HEK293 (cell line): ENCODE measurements at regions not wholly inside any gene's neighbourhood (a gene's known extent, or its start where the extent isn't known, plus 50 kb on each side); places are given as distances from the start of the nearest gene placed in this dataset.
"Not testable (repeated sequence)": the region's sequence is repeated elsewhere in the genome, so short reads cannot be mapped to it uniquely, and the experiment has no call there.

Experiments
- CTCF ChIA-PET: fragments of 350-600 bp; formaldehyde crosslinking; extraction: SDS; loops from one replicate; lab custom pipeline; 2021; ENCODE audit warnings: antibody characterized with exemption; lab: Yijun Ruan, JAX
- POLR2A ChIA-PET: fragments of 300-600 bp; formaldehyde crosslinking; extraction: SDS; loops from one replicate; lab custom pipeline; 2020; ENCODE audit warnings: antibody characterized with exemption, inconsistent platforms; lab: Yijun Ruan, JAX
- H3K27ac ChIP-seq: fragments of 200-500 bp; sonication (Bioruptor generic); 2 replicates; pipeline ENCODE4 v1.5.1; 2014; ENCODE audit warnings: low read depth, low read length, control low read depth, inconsistent platforms; ENCODE audit errors: extremely low read depth
- H3K36me3 ChIP-seq, 2 experiments: fragments of 200-500 bp in 1 of 2; sonication (Bioruptor generic) in 1 of 2; 1 replicate in 1 of 2; 2 replicates in 1 of 2; pipeline ENCODE4 v1.5.1; 2014 to 2017; ENCODE audit warnings: inconsistent platforms in 2 of 2, low read length in 2 of 2; ENCODE audit not compliant: control insufficient read depth in 2 of 2, insufficient read depth in 1 of 2
- H3K4me1 ChIP-seq: fragments of 200-500 bp; sonication (Bioruptor generic); 2 replicates; pipeline ENCODE4 v1.5.1; 2014; ENCODE audit warnings: mild to moderate bottlenecking, low read length, inconsistent platforms; ENCODE audit not compliant: control insufficient read depth, insufficient read depth
- H3K4me3 ChIP-seq: 2 replicates; pipeline ENCODE4 v1.5.1; 2011; ENCODE audit warnings: low read depth, mild to moderate bottlenecking, control low read depth, low read length, moderate library complexity
- H3K9me3 ChIP-seq: fragments of 200-500 bp; sonication (Bioruptor generic); 2 replicates; pipeline ENCODE4 v1.5.1; 2014; ENCODE audit warnings: low read depth, low read length, inconsistent platforms; ENCODE audit not compliant: control insufficient read depth, insufficient read depth
- FEZF1 ChIP-seq: fragments of 450-650 bp; formaldehyde crosslinking; IDR thresholded peaks from 2 replicates; pipeline ENCODE4 v1.5.1; 2016; ENCODE audit warnings: missing biosample characterization, missing genetic modification characterization
- GLIS1 ChIP-seq: fragments of 450-650 bp; formaldehyde crosslinking; IDR thresholded peaks from 2 replicates; pipeline ENCODE4 v1.5.1; 2016; ENCODE audit warnings: missing biosample characterization, missing genetic modification characterization
- PRDM6 ChIP-seq: fragments of 450-650 bp; formaldehyde crosslinking; IDR thresholded peaks from 2 replicates; pipeline ENCODE4 v1.5.1; 2017; ENCODE audit warnings: missing biosample characterization, missing genetic modification characterization
- TCF7L2 ChIP-seq: IDR thresholded peaks from 2 replicates; pipeline ENCODE4 v1.6.1; 2011; ENCODE audit warnings: low read depth, mild to moderate bottlenecking, inconsistent platforms, low read length, moderate library complexity, borderline replicate concordance
- ZNF214 ChIP-seq: fragments of 450-650 bp; formaldehyde crosslinking; IDR thresholded peaks from 2 replicates; pipeline ENCODE4 v1.5.1; 2017; ENCODE audit warnings: missing biosample characterization, mild to moderate bottlenecking, missing genetic modification characterization, borderline replicate concordance
- ZNF248 ChIP-seq: fragments of 450-650 bp; formaldehyde crosslinking; IDR thresholded peaks from 2 replicates; pipeline ENCODE4 v1.5.1; 2017; ENCODE audit warnings: missing biosample characterization, missing genetic modification characterization
- ZNF280D ChIP-seq: fragments of 450-650 bp; formaldehyde crosslinking; IDR thresholded peaks from 2 replicates; pipeline ENCODE4 v1.5.1; 2016; ENCODE audit warnings: missing biosample characterization, missing genetic modification characterization
- ZNF391 ChIP-seq: fragments of 450-650 bp; formaldehyde crosslinking; IDR thresholded peaks from 2 replicates; pipeline ENCODE4 v1.5.1; 2016; ENCODE audit warnings: low read depth, missing biosample characterization, missing genetic modification characterization, borderline replicate concordance
- ZNF558 ChIP-seq: fragments of 450-650 bp; formaldehyde crosslinking; IDR thresholded peaks from 2 replicates; pipeline ENCODE4 v1.5.1; 2016; ENCODE audit warnings: missing biosample characterization, missing genetic modification characterization
- TF ChIP-seq, protein P1 (sequence below): fragments of 450-650 bp; formaldehyde crosslinking; IDR thresholded peaks from 2 replicates; pipeline ENCODE4 v1.5.1; 2017; ENCODE audit warnings: missing biosample characterization, missing genetic modification characterization

DNA sequence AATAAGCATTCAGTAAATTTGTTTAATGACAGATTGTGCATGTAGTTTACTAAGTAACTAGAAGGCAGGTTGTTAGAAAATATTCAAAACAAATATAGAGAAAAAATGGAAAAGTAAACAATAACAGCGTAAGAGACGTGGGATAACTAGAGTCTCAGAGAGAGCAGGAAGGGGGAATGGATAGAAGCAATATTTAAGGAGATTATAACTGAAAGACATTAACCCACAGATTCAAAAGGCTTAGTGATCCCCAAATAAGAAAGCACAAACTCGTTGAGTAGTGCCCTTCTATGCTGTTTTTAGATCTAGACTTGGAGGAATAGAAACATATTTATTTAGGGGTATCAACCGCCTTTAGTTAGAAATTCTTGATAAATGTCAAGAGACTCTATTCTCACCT lies 169.7 kb upstream of the RGS6 start:
- Histone ChIP-seq H3K4me3 (no peak overlapping the region), H3K36me3 (no peaks in the 10 kb centered on the region), H3K27ac (no peak overlapping the region), H3K9me3 (no peaks in the 10 kb centered on the region), H3K4me1 (no peaks in the 10 kb centered on the region)
- no peak for TF ChIP-seq ZNF280D
- TF ChIP-seq ZNF558, result peak; percentile 95
- ChIA-PET CTCF (no interaction called here), POLR2A (no interaction called here)

GRCh38 chr14:71764701-71765382 lies 167.4 kb upstream of the RGS6 start:
- ChIA-PET POLR2A (no interaction called here), CTCF (interaction anchor here (0.7 to 0.9 kb wide), 2 partner anchors 12 to 90 kb away, joined by 3 read pairs; no protein-coding TSS in a partner anchor)
- Histone ChIP-seq H3K27ac (no peak overlapping the region), H3K36me3 (no peaks in the 10 kb centered on the region), H3K4me1 (no peaks in the 10 kb centered on the region), H3K4me3 (no peak overlapping the region), H3K9me3 (no peaks in the 10 kb centered on the region)
- TF ChIP-seq FEZF1 (tag by site-specific recombination) (peak; percentile 33; the same call in 1 of the 2 replicates), PRDM6 (tag by site-specific recombination) (no peak)

GRCh38 chr14:71765505-71765904 lies 166.7 kb upstream of the RGS6 start:
- H3K9me3 ChIP-seq, result no peaks in the 10 kb centered on the region
- no peak overlapping the region for H3K27ac ChIP-seq
- ChIA-PET CTCF (no interaction called here), POLR2A (no interaction called here)
- H3K4me1 ChIP-seq, result no peaks in the 10 kb centered on the region
- H3K36me3 ChIP-seq, result no peaks in the 10 kb centered on the region
- TF ChIP-seq, protein P1, sequence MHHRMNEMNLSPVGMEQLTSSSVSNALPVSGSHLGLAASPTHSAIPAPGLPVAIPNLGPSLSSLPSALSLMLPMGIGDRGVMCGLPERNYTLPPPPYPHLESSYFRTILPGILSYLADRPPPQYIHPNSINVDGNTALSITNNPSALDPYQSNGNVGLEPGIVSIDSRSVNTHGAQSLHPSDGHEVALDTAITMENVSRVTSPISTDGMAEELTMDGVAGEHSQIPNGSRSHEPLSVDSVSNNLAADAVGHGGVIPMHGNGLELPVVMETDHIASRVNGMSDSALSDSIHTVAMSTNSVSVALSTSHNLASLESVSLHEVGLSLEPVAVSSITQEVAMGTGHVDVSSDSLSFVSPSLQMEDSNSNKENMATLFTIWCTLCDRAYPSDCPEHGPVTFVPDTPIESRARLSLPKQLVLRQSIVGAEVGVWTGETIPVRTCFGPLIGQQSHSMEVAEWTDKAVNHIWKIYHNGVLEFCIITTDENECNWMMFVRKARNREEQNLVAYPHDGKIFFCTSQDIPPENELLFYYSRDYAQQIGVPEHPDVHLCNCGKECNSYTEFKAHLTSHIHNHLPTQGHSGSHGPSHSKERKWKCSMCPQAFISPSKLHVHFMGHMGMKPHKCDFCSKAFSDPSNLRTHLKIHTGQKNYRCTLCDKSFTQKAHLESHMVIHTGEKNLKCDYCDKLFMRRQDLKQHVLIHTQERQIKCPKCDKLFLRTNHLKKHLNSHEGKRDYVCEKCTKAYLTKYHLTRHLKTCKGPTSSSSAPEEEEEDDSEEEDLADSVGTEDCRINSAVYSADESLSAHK (tag by site-specific recombination), result peak; percentile 42; the same call in 1 of the 2 replicates
- TF ChIP-seq ZNF391, result no peak
- H3K4me3 ChIP-seq, result no peak overlapping the region

DNA sequence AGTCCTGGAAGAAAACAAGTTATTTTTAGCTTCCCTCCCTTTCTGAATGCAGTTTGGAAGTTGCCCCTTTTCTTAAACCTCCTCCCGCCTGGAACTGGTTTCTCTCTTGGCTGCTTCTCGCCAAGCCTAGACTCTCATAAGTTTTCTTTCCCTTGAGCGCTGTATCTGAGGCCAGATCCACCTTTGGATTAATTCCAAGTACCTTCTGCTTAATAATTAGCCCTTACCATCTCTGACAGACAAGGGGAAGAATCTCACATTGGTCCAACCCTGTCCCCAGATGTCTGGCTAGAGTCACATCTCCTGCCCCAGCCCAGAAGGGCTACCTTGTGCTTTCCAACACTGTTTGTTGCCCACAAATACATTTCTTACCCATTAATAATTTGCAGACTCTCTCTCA lies 161.8 kb upstream of the RGS6 start:
- H3K9me3 ChIP-seq, result no peaks in the 10 kb centered on the region; the same call in 1 of the 2 replicates
- TF ChIP-seq ZNF248 (tag by site-specific recombination) (no peak), ZNF214 (tag by site-specific recombination) (no peak), TCF7L2 (no peak), GLIS1 (no peak)
- CTCF ChIA-PET, result no interaction called here
- no peaks in the 10 kb centered on the region for H3K36me3 ChIP-seq
- no peak overlapping the region for H3K27ac ChIP-seq
- POLR2A ChIA-PET, result no interaction called here
- no peak overlapping the region for H3K4me3 ChIP-seq
- no peaks in the 10 kb centered on the region for H3K4me1 ChIP-seq

- POLR2A ChIA-PET, H3K36me3 ChIP-seq, H3K4me1 ChIP-seq, H3K4me3 ChIP-seq, H3K9me3 ChIP-seq, H3K27ac ChIP-seq: not testable (repeated sequence)
- CTCF ChIA-PET, result interaction anchor here (0.7 to 1.1 kb wide), 2 partner anchors 11 to 338 kb away, joined by 3 to 4 read pairs; no protein-coding TSS in a partner anchor
These were observed 160.8 kb upstream of the RGS6 start for GRCh38 chr14:71771421-71771820.

- H3K4me3 ChIP-seq, POLR2A ChIA-PET, H3K36me3 ChIP-seq, H3K9me3 ChIP-seq, H3K27ac ChIP-seq, H3K4me1 ChIP-seq: not testable (repeated sequence)
- CTCF ChIA-PET, result interaction anchor here (0.5 to 1.1 kb wide), 2 partner anchors 11 to 954 kb away, joined by 3 to 4 read pairs; no protein-coding TSS in a partner anchor
These were observed 160.2 kb upstream of the RGS6 start for GRCh38 chr14:71771996-71772395.
